GM04503 (cell line): ENCODE measurements at regions not wholly inside any gene's neighbourhood (a gene's known extent, or its start where the extent isn't known, plus 50 kb on each side); places are given as distances from the start of the nearest gene placed in this dataset.
"Not testable (repeated sequence)": the region's sequence is repeated elsewhere in the genome, so short reads cannot be mapped to it uniquely, and the experiment has no call there.

Experiments used
- DNase-seq: peaks from one replicate; pipeline ENCODE4 v3.0.0-alpha.2; 2012; ENCODE audit warnings: low read depth

DNA sequence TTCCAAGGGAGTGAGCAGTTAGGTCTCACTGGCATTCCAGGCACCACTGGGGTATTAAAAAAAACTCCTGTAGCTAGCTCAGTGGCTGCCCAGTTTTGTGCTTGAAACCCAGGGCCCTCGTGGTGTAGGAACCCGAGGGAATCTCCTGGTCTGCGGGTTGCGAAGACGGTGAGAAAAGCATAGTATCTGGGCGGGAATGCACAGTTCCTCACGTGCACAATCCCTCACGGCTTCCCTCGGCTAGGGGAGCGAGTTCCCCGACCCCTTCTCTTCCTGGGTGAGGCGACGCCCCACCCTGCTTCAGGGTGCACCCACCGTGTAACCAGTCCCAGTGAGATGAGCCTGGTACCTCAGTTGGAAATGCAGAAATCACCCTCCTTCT, 50.5 kb upstream of the PGBD5 start:
- DNase-seq: no peak

- DNase-seq: not testable (repeated sequence)
These were observed 49.9 kb upstream of the PGBD5 start for GRCh38 chr1:230475856-230476621.
